ENCODE measurements at regions not wholly inside any gene's neighbourhood (a gene's known extent, or its start where the extent isn't known, plus 50 kb on each side); places are given as distances from the start of the nearest gene placed in this dataset.

GRCh38 chr10:61097026-61097425 is 153.0 kb upstream of the RHOBTB1 start:
- H3K4me1 ChIP-seq (ENCODE audit: control insufficient read depth, insufficient read depth, low read length), result no peaks in the 10 kb centered on the region
- no peak overlapping the region for H3K9ac ChIP-seq (ENCODE audit: low read depth, low read length)
- H3K27ac ChIP-seq (ENCODE audit: low read depth, low read length), result no peak overlapping the region
- no peaks in the 10 kb centered on the region for H3K9me3 ChIP-seq (ENCODE audit: control insufficient read depth, insufficient read depth, low read length)
- H3K27me3 ChIP-seq (ENCODE audit: control insufficient read depth, insufficient read depth, low read length), result no peaks in the 10 kb centered on the region
- H3K4me3 ChIP-seq (ENCODE audit: low read depth, low read length), result no peak overlapping the region
- H3K36me3 ChIP-seq (ENCODE audit: control insufficient read depth, insufficient read depth, low read length), result no peaks in the 10 kb centered on the region

- Histone ChIP-seq H3K9me3 (ENCODE audit: control insufficient read depth, insufficient read depth, low read length) (no peaks in the 10 kb centered on the region), H3K36me3 (ENCODE audit: control insufficient read depth, insufficient read depth, low read length) (no peaks in the 10 kb centered on the region), H3K4me1 (ENCODE audit: control insufficient read depth, insufficient read depth, low read length) (0 out of 2 replicates have a peak, but pooled peaks cover 5% of the 10 kb centered on the region), H3K9ac (ENCODE audit: low read depth, low read length) (no peak overlapping the region), H3K4me3 (ENCODE audit: low read depth, low read length) (no peak overlapping the region), H3K27me3 (ENCODE audit: control insufficient read depth, insufficient read depth, low read length) (no peaks in the 10 kb centered on the region), H3K27ac (ENCODE audit: low read depth, low read length) (no peak overlapping the region)
These were observed 152.1 kb upstream of the RHOBTB1 start for GRCh38 chr10:61096056-61096455.

- H3K27ac ChIP-seq (ENCODE audit: low read depth, low read length), result no peak overlapping the region
- no peak overlapping the region for H3K4me3 ChIP-seq (ENCODE audit: low read depth, low read length)
- no peaks in the 10 kb centered on the region for H3K9me3 ChIP-seq (ENCODE audit: control insufficient read depth, insufficient read depth, low read length)
- no peaks in the 10 kb centered on the region for H3K36me3 ChIP-seq (ENCODE audit: control insufficient read depth, insufficient read depth, low read length)
- H3K4me1 ChIP-seq (ENCODE audit: control insufficient read depth, insufficient read depth, low read length), result 0 out of 2 replicates have a peak, but pooled peaks cover 5% of the 10 kb centered on the region
- H3K27me3 ChIP-seq (ENCODE audit: control insufficient read depth, insufficient read depth, low read length), result no peaks in the 10 kb centered on the region
- no peak overlapping the region for H3K9ac ChIP-seq (ENCODE audit: low read depth, low read length)
These were observed 147.5 kb upstream of the RHOBTB1 start for GRCh38 chr10:61091531-61091930.

DNA sequence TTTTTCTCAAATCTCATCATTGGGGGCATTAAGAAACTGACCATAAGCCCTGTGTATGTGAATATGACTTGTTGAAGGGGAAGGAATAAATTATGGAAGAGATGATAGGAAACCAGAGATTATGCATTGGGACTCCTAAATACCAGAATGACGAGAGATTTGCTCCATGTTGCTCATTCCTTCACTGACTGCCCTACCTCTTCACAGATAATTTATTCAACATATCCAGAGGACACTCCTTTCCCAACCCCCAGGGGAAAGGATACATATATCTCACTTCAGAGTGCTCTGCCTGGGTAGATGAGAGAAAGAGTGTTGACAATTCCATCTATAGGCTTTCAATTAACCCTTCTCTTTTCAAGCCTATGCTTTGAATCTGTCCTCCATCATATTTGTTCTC is 145.3 kb upstream of the RHOBTB1 start:
- H3K36me3 ChIP-seq (ENCODE audit: control insufficient read depth, insufficient read depth, low read length), result no peaks in the 10 kb centered on the region
- H3K27ac ChIP-seq (ENCODE audit: low read depth, low read length), result no peak overlapping the region
- no peaks in the 10 kb centered on the region for H3K27me3 ChIP-seq (ENCODE audit: control insufficient read depth, insufficient read depth, low read length)
- no peaks in the 10 kb centered on the region for H3K9me3 ChIP-seq (ENCODE audit: control insufficient read depth, insufficient read depth, low read length)
- no peak overlapping the region for H3K9ac ChIP-seq (ENCODE audit: low read depth, low read length)
- no peak overlapping the region for H3K4me3 ChIP-seq (ENCODE audit: low read depth, low read length)
- 0 out of 2 replicates have a peak, but pooled peaks cover 5% of the 10 kb centered on the region for H3K4me1 ChIP-seq (ENCODE audit: control insufficient read depth, insufficient read depth, low read length)

- no peaks in the 10 kb centered on the region for H3K4me1 ChIP-seq (ENCODE audit: control insufficient read depth, insufficient read depth, low read length)
- H3K27ac ChIP-seq (ENCODE audit: low read depth, low read length), result no peak overlapping the region
- H3K27me3 ChIP-seq (ENCODE audit: control insufficient read depth, insufficient read depth, low read length), result no peaks in the 10 kb centered on the region
- no peaks in the 10 kb centered on the region for H3K36me3 ChIP-seq (ENCODE audit: control insufficient read depth, insufficient read depth, low read length)
- H3K9ac ChIP-seq (ENCODE audit: low read depth, low read length), result no peak overlapping the region
- no peaks in the 10 kb centered on the region for H3K9me3 ChIP-seq (ENCODE audit: control insufficient read depth, insufficient read depth, low read length)
- H3K4me3 ChIP-seq (ENCODE audit: low read depth, low read length), result no peak overlapping the region
These were observed 140.5 kb upstream of the RHOBTB1 start for GRCh38 chr10:61084493-61084892.

- no peak overlapping the region for H3K4me3 ChIP-seq (ENCODE audit: low read depth, low read length)
- no peaks in the 10 kb centered on the region for H3K36me3 ChIP-seq (ENCODE audit: control insufficient read depth, insufficient read depth, low read length)
- no peaks in the 10 kb centered on the region for H3K9me3 ChIP-seq (ENCODE audit: control insufficient read depth, insufficient read depth, low read length)
- H3K27me3 ChIP-seq (ENCODE audit: control insufficient read depth, insufficient read depth, low read length), result no peaks in the 10 kb centered on the region
- H3K9ac ChIP-seq (ENCODE audit: low read depth, low read length), result no peak overlapping the region
- no peaks in the 10 kb centered on the region for H3K4me1 ChIP-seq (ENCODE audit: control insufficient read depth, insufficient read depth, low read length)
- H3K27ac ChIP-seq (ENCODE audit: low read depth, low read length), result no peak overlapping the region
These were observed 137.3 kb upstream of the RHOBTB1 start for GRCh38 chr10:61081301-61081700.

DNA sequence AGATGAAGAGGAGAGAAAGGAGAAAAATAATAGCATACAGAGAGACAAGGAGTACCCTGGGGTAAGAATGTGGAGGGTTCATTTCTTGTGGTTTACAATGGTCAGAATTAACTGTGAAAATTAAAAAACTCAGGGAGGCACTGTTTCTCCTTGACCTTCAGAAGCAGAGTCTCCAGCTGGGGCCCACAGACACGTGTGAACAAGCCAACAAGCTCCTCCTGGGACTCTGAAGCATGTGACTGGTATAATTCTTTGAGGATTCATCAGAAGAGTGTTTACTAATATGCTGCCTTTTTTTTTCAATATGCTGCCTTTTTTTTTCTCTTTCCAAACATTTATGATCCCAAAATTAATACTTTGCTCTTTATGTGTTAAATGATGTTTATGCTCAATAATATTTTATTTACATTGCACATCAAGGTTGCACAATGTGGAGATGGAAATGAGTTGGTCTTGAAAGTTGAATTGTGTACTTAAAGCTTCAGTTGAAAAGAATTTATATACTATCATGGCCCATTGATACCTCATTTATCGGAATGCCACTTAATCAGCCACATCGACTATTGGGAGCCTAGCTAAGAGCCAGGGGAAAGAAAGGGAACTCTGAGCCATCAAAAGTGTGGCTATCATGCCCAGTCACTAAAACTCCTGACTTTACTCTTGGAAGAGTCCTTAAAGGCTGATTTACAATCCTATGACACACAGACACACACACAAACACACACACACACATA is 134.7 kb upstream of the RHOBTB1 start:
- no peak overlapping the region for H3K27ac ChIP-seq (ENCODE audit: low read depth, low read length)
- no peaks in the 10 kb centered on the region for H3K9me3 ChIP-seq (ENCODE audit: control insufficient read depth, insufficient read depth, low read length)
- H3K9ac ChIP-seq (ENCODE audit: low read depth, low read length), result no peak overlapping the region
- H3K36me3 ChIP-seq (ENCODE audit: control insufficient read depth, insufficient read depth, low read length), result no peaks in the 10 kb centered on the region
- H3K4me1 ChIP-seq (ENCODE audit: control insufficient read depth, insufficient read depth, low read length), result no peaks in the 10 kb centered on the region
- no peak overlapping the region for H3K4me3 ChIP-seq (ENCODE audit: low read depth, low read length)
- no peaks in the 10 kb centered on the region for H3K27me3 ChIP-seq (ENCODE audit: control insufficient read depth, insufficient read depth, low read length)

DNA sequence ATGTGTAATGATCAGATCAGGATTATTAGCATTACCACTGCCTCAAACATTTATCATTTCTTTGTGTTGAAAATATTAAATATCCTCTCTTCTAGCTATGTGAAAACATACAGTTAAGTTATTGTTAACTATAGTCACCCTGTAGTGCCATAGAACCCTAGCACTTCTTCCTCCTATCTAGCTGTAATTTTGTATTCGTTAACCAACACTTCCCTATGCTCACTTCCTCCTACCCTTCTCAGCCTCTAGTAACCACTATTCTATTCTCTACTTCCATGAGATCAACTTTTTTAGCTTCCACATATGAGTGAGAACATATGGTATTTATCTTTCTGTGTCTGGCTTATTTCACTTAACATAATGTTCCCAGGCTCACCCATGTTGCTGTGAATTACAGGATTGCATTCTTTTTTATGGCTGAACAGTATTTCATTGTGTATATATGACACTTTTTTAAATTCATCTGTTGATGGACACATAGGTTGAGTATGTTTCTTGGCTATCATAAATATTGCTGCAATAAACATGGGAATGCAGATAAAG is 132.7 kb upstream of the RHOBTB1 start:
- no peak overlapping the region for H3K4me3 ChIP-seq (ENCODE audit: low read depth, low read length)
- no peaks in the 10 kb centered on the region for H3K36me3 ChIP-seq (ENCODE audit: control insufficient read depth, insufficient read depth, low read length)
- H3K9ac ChIP-seq (ENCODE audit: low read depth, low read length), result no peak overlapping the region
- no peaks in the 10 kb centered on the region for H3K4me1 ChIP-seq (ENCODE audit: control insufficient read depth, insufficient read depth, low read length)
- no peak overlapping the region for H3K27ac ChIP-seq (ENCODE audit: low read depth, low read length)
- no peaks in the 10 kb centered on the region for H3K9me3 ChIP-seq (ENCODE audit: control insufficient read depth, insufficient read depth, low read length)
- no peaks in the 10 kb centered on the region for H3K27me3 ChIP-seq (ENCODE audit: control insufficient read depth, insufficient read depth, low read length)

GRCh38 chr10:61073391-61073790 is 129.4 kb upstream of the RHOBTB1 start:
- Histone ChIP-seq H3K36me3 (ENCODE audit: control insufficient read depth, insufficient read depth, low read length) (no peaks in the 10 kb centered on the region), H3K9me3 (ENCODE audit: control insufficient read depth, insufficient read depth, low read length) (no peaks in the 10 kb centered on the region), H3K9ac (ENCODE audit: low read depth, low read length) (no peak overlapping the region), H3K4me1 (ENCODE audit: control insufficient read depth, insufficient read depth, low read length) (no peaks in the 10 kb centered on the region), H3K4me3 (ENCODE audit: low read depth, low read length) (no peak overlapping the region), H3K27me3 (ENCODE audit: control insufficient read depth, insufficient read depth, low read length) (no peaks in the 10 kb centered on the region), H3K27ac (ENCODE audit: low read depth, low read length) (no peak overlapping the region)

GRCh38 chr10:61071580-61071979 is 127.6 kb upstream of the RHOBTB1 start:
- Histone ChIP-seq H3K36me3 (ENCODE audit: control insufficient read depth, insufficient read depth, low read length) (no peaks in the 10 kb centered on the region), H3K4me1 (ENCODE audit: control insufficient read depth, insufficient read depth, low read length) (no peaks in the 10 kb centered on the region), H3K9me3 (ENCODE audit: control insufficient read depth, insufficient read depth, low read length) (no peaks in the 10 kb centered on the region), H3K27me3 (ENCODE audit: control insufficient read depth, insufficient read depth, low read length) (no peaks in the 10 kb centered on the region), H3K27ac (ENCODE audit: low read depth, low read length) (no peak overlapping the region), H3K9ac (ENCODE audit: low read depth, low read length) (no peak overlapping the region), H3K4me3 (ENCODE audit: low read depth, low read length) (no peak overlapping the region)

DNA sequence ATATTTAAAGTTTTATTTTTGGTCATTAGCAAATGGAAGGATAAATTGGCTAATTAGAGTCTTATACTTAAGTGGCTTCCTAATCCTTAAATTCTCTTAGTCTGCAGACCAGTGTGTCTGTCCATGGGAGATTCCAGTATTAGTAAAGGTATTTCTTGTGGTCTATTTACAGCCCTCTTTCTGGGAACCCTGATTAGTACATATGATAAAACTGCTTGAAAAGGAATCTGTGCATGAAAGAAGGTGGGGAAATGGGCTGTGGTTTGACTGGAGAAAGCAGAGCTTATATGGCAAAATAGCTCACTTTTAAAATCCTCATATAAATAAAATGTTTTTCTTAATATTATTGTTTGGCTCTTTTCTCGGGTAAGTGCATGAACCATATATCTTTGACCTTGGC is 124.5 kb upstream of the RHOBTB1 start:
- Histone ChIP-seq H3K27ac (ENCODE audit: low read depth, low read length) (no peak overlapping the region), H3K4me1 (ENCODE audit: control insufficient read depth, insufficient read depth, low read length) (no peaks in the 10 kb centered on the region), H3K36me3 (ENCODE audit: control insufficient read depth, insufficient read depth, low read length) (no peaks in the 10 kb centered on the region), H3K4me3 (ENCODE audit: low read depth, low read length) (no peak overlapping the region), H3K27me3 (ENCODE audit: control insufficient read depth, insufficient read depth, low read length) (no peaks in the 10 kb centered on the region), H3K9me3 (ENCODE audit: control insufficient read depth, insufficient read depth, low read length) (no peaks in the 10 kb centered on the region), H3K9ac (ENCODE audit: low read depth, low read length) (no peak overlapping the region)
